Activated CD4-positive, alpha-beta T cell treated with anti-CD3 and anti-CD28 coated beads, Interleukin-2, amount 50 U/mL, for 1 hour (primary cell): ENCODE measurements at regions not wholly inside any gene's neighbourhood (a gene's known extent, or its start where the extent isn't known, plus 50 kb on each side); places are given as distances from the start of the nearest gene placed in this dataset.
"Not testable (repeated sequence)": the region's sequence is repeated elsewhere in the genome, so short reads cannot be mapped to it uniquely, and the experiment has no call there.

Experiments
- DNase-seq: peaks from one replicate; pipeline ENCODE4 v3.0.0-alpha.2; 2020

GRCh38 chr10:124323806-124324205 lies 94.9 kb downstream of the OAT start:
- no peak for DNase-seq

GRCh38 chr10:124323111-124323725 lies 95.5 kb downstream of the OAT start:
- no peak for DNase-seq

- no peak for DNase-seq
Observed at GRCh38 chr10:124322191-124322980, 96.3 kb downstream of the OAT start.

GRCh38 chr10:124321433-124322089 lies 97.2 kb downstream of the OAT start:
- no peak for DNase-seq

DNA sequence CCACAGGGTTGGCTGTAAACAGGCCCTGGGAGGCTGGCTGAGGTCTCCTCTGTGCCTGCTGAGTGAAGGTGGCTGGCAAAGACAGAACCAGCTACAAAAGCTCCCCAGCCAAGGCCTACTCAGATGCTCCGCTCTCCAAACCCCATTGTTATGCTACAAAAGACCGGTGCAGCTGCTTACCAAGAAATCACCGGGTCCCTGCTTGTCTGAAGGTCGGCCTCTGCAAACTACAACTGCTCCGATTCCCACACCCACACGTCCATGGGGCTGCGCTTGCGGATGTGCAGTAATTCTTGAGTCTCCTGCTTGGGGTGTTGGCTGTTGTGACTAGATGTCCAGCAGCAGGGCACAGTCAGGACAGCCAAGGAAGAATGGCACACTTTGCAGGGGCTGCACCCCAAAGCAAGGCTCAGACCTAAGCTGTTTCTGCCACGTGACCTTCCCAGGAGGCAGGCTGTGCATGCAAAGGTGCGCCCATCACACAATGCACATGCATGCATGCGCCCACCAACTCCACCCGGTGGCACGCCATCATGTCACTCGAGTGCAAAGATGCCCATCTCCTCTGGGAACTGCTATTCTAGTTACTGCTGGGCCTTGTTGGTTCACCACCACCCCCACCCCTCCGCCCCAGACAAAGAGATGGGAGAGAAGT lies 97.8 kb downstream of the OAT start:
- no peak for DNase-seq

- DNase-seq, result no peak
Observed at GRCh38 chr10:124319926-124320391, 98.8 kb downstream of the OAT start.

DNA sequence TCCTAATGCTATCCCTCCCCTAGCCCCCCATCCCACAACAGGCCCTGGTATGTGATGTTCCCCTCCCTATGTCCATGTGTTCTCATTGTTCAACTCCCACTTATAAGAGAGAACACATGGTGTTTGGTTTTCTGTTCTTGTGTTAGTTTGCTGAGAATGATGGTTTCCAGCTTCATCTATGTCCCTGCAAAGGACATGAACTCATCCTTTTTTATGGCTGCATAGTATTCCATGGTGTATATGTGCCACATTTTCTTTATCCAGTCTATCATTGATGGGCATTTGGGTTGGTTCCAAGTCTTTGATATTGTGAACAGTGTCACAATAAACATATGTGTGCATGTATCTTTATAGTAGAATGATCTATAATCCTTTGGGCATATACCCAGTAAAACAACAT lies 99.2 kb downstream of the OAT start:
- DNase-seq, result not testable (repeated sequence)

- no peak for DNase-seq
Observed at GRCh38 chr10:124318811-124319210, 99.9 kb downstream of the OAT start.

DNA sequence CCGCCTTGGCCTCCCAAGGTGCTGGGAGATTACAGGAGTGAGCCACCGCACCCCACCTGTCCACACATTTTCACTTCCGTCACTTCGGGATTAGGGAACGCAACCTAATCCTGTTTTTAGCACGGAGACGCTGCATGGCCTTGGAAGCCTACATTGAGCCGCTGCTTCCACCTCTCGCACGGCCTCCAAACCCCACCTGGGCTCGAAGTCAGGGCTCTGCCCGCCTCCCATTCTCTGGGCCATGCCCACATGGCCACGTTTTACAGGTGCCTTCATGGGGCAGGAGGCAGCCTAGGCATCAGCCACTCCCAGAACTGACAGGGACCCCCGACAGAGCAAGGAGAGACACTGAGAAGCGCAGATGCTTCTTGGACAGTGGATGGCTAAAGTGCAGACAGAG lies 100.6 kb downstream of the OAT start:
- no peak for DNase-seq

GRCh38 chr10:124316326-124316725 lies 102.4 kb downstream of the OAT start:
- DNase-seq, result no peak

GRCh38 chr10:124315591-124316270 lies 103.0 kb downstream of the OAT start:
- no peak for DNase-seq

DNA sequence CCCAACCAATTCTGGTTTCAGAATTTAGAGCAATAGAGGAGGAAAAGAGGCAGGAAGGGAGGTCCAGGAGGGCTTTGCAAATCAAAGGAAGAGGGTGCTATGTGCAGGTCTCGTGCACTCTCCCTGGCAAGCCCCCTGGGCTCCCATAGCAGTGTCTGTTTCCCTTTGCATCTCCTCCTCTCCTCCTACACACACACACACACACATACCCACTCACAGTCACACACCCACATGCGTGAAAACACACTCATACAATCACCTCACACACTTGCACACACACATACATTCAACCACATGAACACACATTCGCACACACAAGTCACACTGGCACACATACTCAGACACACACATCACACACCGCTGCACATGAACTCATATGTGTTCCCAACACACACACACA lies 105.3 kb downstream of the OAT start:
- no peak for DNase-seq

- no peak for DNase-seq
Observed at GRCh38 chr10:124308811-124309210, 109.9 kb downstream of the OAT start.

- DNase-seq, result no peak
Observed at GRCh38 chr10:124308056-124308645, 110.6 kb downstream of the OAT start.

DNA sequence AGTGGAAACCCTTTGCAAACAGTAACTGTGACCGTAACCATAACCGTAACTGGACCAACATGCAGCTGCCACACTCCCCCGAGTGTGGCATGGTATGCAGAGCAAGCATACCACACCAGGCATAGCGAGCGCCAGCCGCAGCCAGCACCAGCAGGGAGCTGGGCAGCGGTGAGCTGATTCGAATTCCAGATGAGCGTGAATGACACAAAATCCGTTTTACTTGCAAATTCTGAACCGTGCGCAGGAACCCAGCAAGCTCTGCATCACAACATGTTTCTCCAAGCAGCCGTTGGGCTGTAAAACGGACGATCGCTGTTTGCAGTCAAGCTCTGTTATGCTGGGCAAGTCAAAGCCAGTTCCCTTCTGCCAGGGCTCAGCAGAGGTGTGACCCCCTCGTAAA lies 111.1 kb downstream of the OAT start:
- no peak for DNase-seq

- DNase-seq, result no peak
Observed at GRCh38 chr10:124306922-124307371, 111.8 kb downstream of the OAT start.

- DNase-seq, result no peak
Observed at GRCh38 chr10:124306520-124306919, 112.2 kb downstream of the OAT start.

DNA sequence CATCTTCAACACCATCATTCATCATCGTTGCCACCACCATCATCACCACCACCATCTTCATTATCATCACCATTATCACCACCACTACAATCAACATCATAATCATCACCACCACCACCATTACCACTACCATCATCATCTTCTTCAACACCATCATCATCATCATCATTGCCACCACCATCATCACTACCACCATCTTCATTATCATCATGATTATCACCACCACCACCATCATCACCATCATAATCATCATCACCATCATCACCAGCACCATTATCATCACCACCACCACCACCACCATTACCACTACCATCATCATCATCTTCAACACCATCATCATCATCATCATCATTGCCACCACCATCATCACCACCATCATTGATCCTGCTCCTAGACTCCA lies 112.7 kb downstream of the OAT start:
- DNase-seq, result no peak

GRCh38 chr10:124305131-124305530 lies 113.6 kb downstream of the OAT start:
- no peak for DNase-seq

DNA sequence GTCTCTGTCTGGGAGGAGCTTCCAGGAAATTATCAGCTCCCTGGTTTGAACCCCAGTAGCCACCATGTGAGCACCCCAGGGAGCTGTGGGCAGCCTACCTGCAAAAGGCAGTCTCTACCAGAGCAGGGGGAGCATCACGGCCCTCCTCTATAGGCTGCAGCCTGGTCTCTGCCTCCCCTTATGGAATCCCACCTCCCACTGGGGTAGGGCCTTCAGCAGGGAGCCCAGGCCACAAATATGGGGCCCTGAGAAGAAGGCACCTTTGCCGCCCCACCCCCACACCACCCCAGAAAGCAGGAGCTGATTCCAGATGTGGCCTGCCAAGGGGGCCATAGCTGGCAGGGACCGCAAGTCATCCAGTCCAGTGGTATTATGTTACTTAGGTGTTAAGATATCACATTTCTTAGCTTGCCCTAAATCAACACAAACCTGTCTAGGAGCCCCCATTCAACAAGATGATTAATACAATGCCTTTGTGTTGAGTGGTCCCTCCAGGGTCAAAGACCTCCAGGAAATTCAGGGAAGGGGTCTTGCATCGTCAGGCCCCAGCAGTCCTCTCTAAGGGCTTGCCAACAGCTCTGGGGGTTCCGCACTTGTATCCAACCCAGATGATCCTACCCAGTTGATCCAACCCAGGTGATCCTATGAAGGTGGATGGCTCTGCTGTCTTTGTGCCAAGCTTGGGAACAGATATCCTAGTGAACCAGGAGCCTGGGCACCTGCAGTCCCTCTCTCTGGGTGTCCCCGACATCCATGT lies 114.9 kb downstream of the OAT start:
- DNase-seq, result no peak

DNA sequence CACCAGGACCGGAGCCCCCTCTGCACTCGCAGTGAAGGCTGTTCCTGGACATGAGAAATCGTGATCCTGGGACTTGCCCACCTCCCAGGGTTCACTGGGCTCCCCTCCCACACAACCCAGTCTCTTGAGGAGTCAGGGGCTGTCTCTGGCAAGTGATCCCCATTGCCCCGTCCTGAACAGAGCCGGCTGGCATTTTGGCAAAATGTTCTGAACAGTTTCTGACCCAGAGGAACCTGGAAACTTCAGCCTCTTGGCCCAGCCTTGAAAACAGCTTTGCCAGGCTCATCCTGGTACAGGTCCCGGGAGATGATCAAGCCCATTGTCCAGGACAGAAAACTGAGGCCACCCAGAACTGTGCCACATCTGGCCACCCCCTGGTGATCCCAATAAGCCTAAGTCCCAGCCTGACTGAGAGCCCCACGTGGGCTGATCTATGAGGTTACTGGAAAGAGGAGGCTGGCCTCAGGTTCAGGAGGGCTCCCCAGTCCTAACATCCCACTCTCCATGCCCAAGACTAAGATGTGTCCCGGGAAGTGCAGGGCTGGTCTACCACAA lies 115.7 kb downstream of the OAT start:
- DNase-seq, result no peak
